PC-3 (cell line): ENCODE measurements at regions not wholly inside any gene's neighbourhood (a gene's known extent, or its start where the extent isn't known, plus 50 kb on each side); places are given as distances from the start of the nearest gene placed in this dataset.

Experiments
- ATAC-seq: fragments of 200-7000 bp; cut with Tn5 transposase; 2 replicates; pipeline ENCODE4 v1.9.1; 2020; ENCODE audit warnings: mild to moderate bottlenecking, moderate library complexity
- BruUV-seq: library from RNA; stranded (reverse); fragments of 400-500 nt; replicated peaks from 2 replicates; lab custom pipeline; 2021; lab: Mats Ljungman, UMichigan
- CTCF ChIA-PET: fragments of 300-600 bp; sonication (Branson Sonifier 250); formaldehyde crosslinking; loops from one replicate; lab custom pipeline; 2022; ENCODE audit warnings: antibody characterized with exemption; lab: Charles Lee
- POLR2A ChIA-PET: fragments of 300-600 bp; sonication (Branson Sonifier 250); formaldehyde crosslinking; loops from one replicate; lab custom pipeline; 2022; ENCODE audit warnings: antibody characterized with exemption; ENCODE audit not compliant: unreplicated experiment; lab: Charles Lee
- DNase-seq: peaks from one replicate; pipeline ENCODE4 v3.0.0-alpha.2; 2015
- H2AFZ ChIP-seq: fragments of 300-600 bp; sonication (generic); 2 replicates; pipeline ENCODE4 v1.6.0; 2016; ENCODE audit warnings: antibody characterized with exemption, low read length
- H3F3A ChIP-seq: fragments of 300-600 bp; sonication (generic); one replicate; pipeline ENCODE4 v1.6.0; 2017; ENCODE audit warnings: antibody characterized with exemption, low read length, control low read depth, mild to moderate bottlenecking; ENCODE audit not compliant: unreplicated experiment
- H3K27ac ChIP-seq: fragments of 300-600 bp; sonication (generic); 2 replicates; pipeline ENCODE4 v1.5.1; 2016; ENCODE audit warnings: mild to moderate bottlenecking, low read length
- H3K27me3 ChIP-seq: fragments of 300-600 bp; sonication (generic); 2 replicates; pipeline ENCODE4 v1.6.1; 2016; ENCODE audit warnings: low read length, mixed read lengths
- H3K36me3 ChIP-seq: fragments of 300-600 bp; sonication (generic); 2 replicates; pipeline ENCODE4 v1.6.1; 2016; ENCODE audit warnings: low read depth, mixed run types, low read length, mixed read lengths
- H3K4me1 ChIP-seq: fragments of 300-600 bp; sonication (generic); 2 replicates; pipeline ENCODE4 v1.5.1; 2016; ENCODE audit warnings: low read length; ENCODE audit not compliant: insufficient read depth
- H3K4me2 ChIP-seq: fragments of 300-600 bp; sonication (generic); 2 replicates; pipeline ENCODE4 v1.6.0; 2016; ENCODE audit warnings: low read length
- H3K4me3 ChIP-seq: fragments of 300-600 bp; sonication (generic); 2 replicates; pipeline ENCODE4 v1.5.1; 2016; ENCODE audit warnings: mild to moderate bottlenecking, low read length, mixed read lengths
- H3K79me2 ChIP-seq: fragments of 300-600 bp; sonication (generic); 2 replicates; pipeline ENCODE4 v1.6.1; 2017; ENCODE audit warnings: low read length, mixed read lengths
- H3K9ac ChIP-seq: fragments of 300-600 bp; sonication (generic); 2 replicates; pipeline ENCODE4 v1.6.0; 2016; ENCODE audit warnings: mild to moderate bottlenecking, low read length
- H3K9me2 ChIP-seq: fragments of 300-600 bp; sonication (generic); replicated peaks from 2 replicates; pipeline ENCODE4 v1.6.1; 2016; ENCODE audit warnings: mixed run types, low read length, mixed read lengths
- H3K9me3 ChIP-seq: fragments of 300-600 bp; sonication (generic); 2 replicates; pipeline ENCODE4 v1.6.1; 2016; ENCODE audit warnings: low read length, mixed read lengths
- H4K20me1 ChIP-seq: fragments of 300-600 bp; sonication (generic); 2 replicates; pipeline ENCODE4 v1.6.1; 2016; ENCODE audit warnings: low read length, mixed read lengths
- CTCF ChIP-seq: fragments of 300-600 bp; sonication (generic); conservative IDR thresholded peaks from 2 replicates; pipeline ENCODE4 v1.5.1; 2017; ENCODE audit warnings: antibody characterized with exemption, low read depth, mild to moderate bottlenecking, low read length
- EZH2 ChIP-seq: fragments of 300-600 bp; sonication (generic); IDR thresholded peaks from one replicate; pipeline ENCODE4 v1.6.1; 2017; ENCODE audit warnings: antibody characterized with exemption, mild to moderate bottlenecking, low read length; ENCODE audit not compliant: unreplicated experiment
- EZH2phosphoT487 ChIP-seq: fragments of 300-600 bp; sonication (generic); IDR thresholded peaks from 2 replicates; pipeline ENCODE4 v1.6.1; 2018; ENCODE audit warnings: mild to moderate bottlenecking, antibody characterized with exemption, low read length, borderline replicate concordance
- intact Hi-C: fragments of 100-400 bp; cut with micrococcal nuclease; formaldehyde crosslinking; loops from 2 replicates; pipeline ENCODE4 v1.9.0; 2023

DNA sequence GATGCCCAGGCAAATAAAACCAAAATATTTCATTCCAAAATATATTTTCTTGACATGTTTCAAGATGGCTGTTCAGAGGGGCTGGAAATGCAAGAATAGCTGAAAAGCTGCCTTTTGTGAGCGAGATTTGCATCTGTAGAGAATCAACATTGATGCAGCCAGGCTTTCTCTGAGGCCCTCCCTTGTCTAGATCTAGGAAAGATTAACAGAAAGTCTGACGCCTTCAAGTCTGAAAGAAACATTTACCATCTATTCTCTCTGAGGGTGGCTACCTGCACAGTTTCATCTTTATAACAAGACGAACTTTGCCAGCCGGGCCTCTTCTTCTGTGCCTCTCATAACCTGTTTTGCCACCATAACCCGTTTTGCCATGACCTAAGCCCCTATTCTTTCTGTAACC is 170.2 kb downstream of the AKR1D1 start:
- Histone ChIP-seq H3K4me3 (no peak overlapping the region), H3K4me2 (no peak overlapping the region), H3K79me2 (no peaks in the 10 kb centered on the region), H3F3A (no peaks in the 10 kb centered on the region), H3K36me3 (no peaks in the 10 kb centered on the region; the same call in 1 of the 2 replicates), H3K4me1 (no peaks in the 10 kb centered on the region), H3K9me2 (no peaks in the 10 kb centered on the region), H3K9ac (no peak overlapping the region), H3K9me3 (no peaks in the 10 kb centered on the region), H4K20me1 (no peaks in the 10 kb centered on the region), H2AFZ (no peak overlapping the region), H3K27ac (no peak overlapping the region), H3K27me3 (no peaks in the 10 kb centered on the region)
- DNase-seq: no peak
- ChIA-PET CTCF (no interaction called here), POLR2A (no interaction called here)
- no peak for TF ChIP-seq EZH2
- no peak for TF ChIP-seq CTCF
- no peak for TF ChIP-seq EZH2phosphoT487
- intact Hi-C loops: no loop called here
- no TSS peak for BruUV-seq
- no peak for ATAC-seq

DNA sequence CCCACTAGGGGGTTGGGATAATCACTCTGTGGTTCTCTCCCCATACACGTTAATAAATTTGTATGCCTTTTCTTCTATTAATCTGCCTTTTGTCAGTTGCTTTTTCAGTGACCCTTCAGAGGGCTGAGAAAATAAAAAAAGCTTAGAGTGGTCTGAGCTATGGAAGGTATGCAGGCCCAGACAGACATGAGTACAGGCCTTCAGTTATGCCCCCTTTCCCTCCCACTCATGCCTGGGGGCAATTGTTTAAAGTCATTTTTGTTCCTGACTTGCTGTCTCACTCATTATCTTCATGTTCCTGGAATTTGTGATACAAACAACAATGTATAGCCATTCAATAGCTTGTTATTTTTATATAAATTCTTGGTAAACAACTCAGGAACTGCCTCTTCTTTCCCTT is 170.8 kb downstream of the AKR1D1 start:
- ChIA-PET CTCF (no interaction called here), POLR2A (no interaction called here)
- no peak overlapping the region for H3K9ac ChIP-seq

More for the DNA sequence above, 170.8 kb downstream of the AKR1D1 start:
- DNase-seq (no peak), ATAC-seq (no peak)
- intact Hi-C loops: no loop called here
- Histone ChIP-seq H2AFZ (no peak overlapping the region), H3F3A (no peaks in the 10 kb centered on the region), H3K4me3 (no peak overlapping the region), H3K4me2 (no peak overlapping the region), H3K27ac (no peak overlapping the region), H3K9me3 (no peaks in the 10 kb centered on the region), H3K4me1 (no peaks in the 10 kb centered on the region), H3K36me3 (no peaks in the 10 kb centered on the region; the same call in 1 of the 2 replicates), H3K27me3 (no peaks in the 10 kb centered on the region), H3K9me2 (no peaks in the 10 kb centered on the region), H3K79me2 (no peaks in the 10 kb centered on the region), H4K20me1 (no peaks in the 10 kb centered on the region)
- no TSS peak for BruUV-seq
- TF ChIP-seq CTCF: no peak
- TF ChIP-seq EZH2: no peak
- TF ChIP-seq EZH2phosphoT487: no peak
